Peyer's patch (tissue), 4 donors: ENCODE measurements at regions not wholly inside any gene's neighbourhood (a gene's known extent, or its start where the extent isn't known, plus 50 kb on each side); places are given as distances from the start of the nearest gene placed in this dataset.
"Not testable (repeated sequence)": the region's sequence is repeated elsewhere in the genome, so short reads cannot be mapped to it uniquely, and the experiment has no call there.

Experiments used
- DNase-seq, 3 donors: peaks; one replicate each; pipeline ENCODE4 v3.0.0-alpha.2; 2017 to 2019
- H3K27ac ChIP-seq, 4 donors: fragments of 200-600 bp; sonication (generic); one replicate each; pipeline ENCODE4 v1.5.1; 2016 to 2019
- H3K27me3 ChIP-seq, 2 donors: fragments of 200-600 bp; sonication (generic); one replicate each; pipeline ENCODE4 v1.5.1; 2019
- H3K36me3 ChIP-seq, 3 donors: fragments of 200-600 bp; sonication (generic); one replicate each; pipeline ENCODE4 v1.5.1; 2016 to 2019
- H3K4me1 ChIP-seq, 4 donors: fragments of 200-600 bp; sonication (generic); one replicate each; pipeline ENCODE4 v1.5.1; 2016 to 2019
- H3K4me3 ChIP-seq, 4 donors: fragments of 200-600 bp; sonication (generic); 1 replicate in 3 of 4; 2 replicates in 1 of 4; pipeline ENCODE4 v1.5.1; 2016 to 2019; ENCODE audit warnings: mild to moderate bottlenecking in 1 of 4
- H3K9me3 ChIP-seq, 4 donors: fragments of 200-600 bp; sonication (generic); one replicate each; pipeline ENCODE4 v1.5.1; 2016 to 2019; ENCODE audit warnings: mild to moderate bottlenecking in 1 of 4
- CTCF ChIP-seq, 6 experiments: fragments of 450-650 bp in 4 of 6; fragments of 200-600 bp in 2 of 6; sonication (generic) in 1 of 6; IDR thresholded peaks; one replicate each; pipeline ENCODE4 v1.5.1; 2017 to 2019; ENCODE audit warnings: antibody characterized with exemption in 6 of 6, mild to moderate bottlenecking in 3 of 6, moderate library complexity in 1 of 6
- POLR2A ChIP-seq, 2 donors: fragments of 450-650 bp; IDR thresholded peaks; one replicate each; pipeline ENCODE4 v1.5.1; 2017; ENCODE audit warnings: antibody characterized with exemption in 2 of 2, mild to moderate bottlenecking in 2 of 2, moderate library complexity in 2 of 2

GRCh38 chr6:48606618-48607017 lies 495.6 kb upstream of the PTCHD4 start:
- Histone ChIP-seq H3K4me1 (no peaks in the 10 kb centered on the region), H3K36me3 (no peaks in the 10 kb centered on the region), H3K27me3 (no peaks in the 10 kb centered on the region), H3K4me3 (no peak overlapping the region), H3K27ac (no peak overlapping the region), H3K9me3 (no peaks in the 10 kb centered on the region)
- TF ChIP-seq CTCF (IDR thresholded peaks at IDR 0.05) (no peak), POLR2A (IDR thresholded peaks at IDR 0.05) (no peak)
- no peak for DNase-seq

GRCh38 chr6:48597951-48598350 lies 487.0 kb upstream of the PTCHD4 start:
- Histone ChIP-seq H3K4me1 (no peaks in the 10 kb centered on the region), H3K4me3 (no peak overlapping the region), H3K27me3 (no peaks in the 10 kb centered on the region), H3K27ac (no peak overlapping the region), H3K9me3 (no peaks in the 10 kb centered on the region), H3K36me3 (no peaks in the 10 kb centered on the region)
- no peak for DNase-seq
- TF ChIP-seq CTCF (IDR thresholded peaks at IDR 0.05) (no peak), POLR2A (IDR thresholded peaks at IDR 0.05) (no peak)

- no peak overlapping the region for H3K27ac ChIP-seq
- no peak overlapping the region for H3K4me3 ChIP-seq
- no peaks in the 10 kb centered on the region for H3K27me3 ChIP-seq
- TF ChIP-seq CTCF (IDR thresholded peaks at IDR 0.05): no peak
- no peak for TF ChIP-seq POLR2A (IDR thresholded peaks at IDR 0.05)
- H3K4me1 ChIP-seq: no peaks in the 10 kb centered on the region
- DNase-seq: no peak
- H3K9me3 ChIP-seq: no peaks in the 10 kb centered on the region
- H3K36me3 ChIP-seq: no peaks in the 10 kb centered on the region
Measured at GRCh38 chr6:48596830-48597229, 485.8 kb upstream of the PTCHD4 start.

GRCh38 chr6:48591158-48591557 lies 480.2 kb upstream of the PTCHD4 start:
- not testable (repeated sequence) for H3K4me3 ChIP-seq, H3K36me3 ChIP-seq, H3K4me1 ChIP-seq, H3K9me3 ChIP-seq, H3K27me3 ChIP-seq, H3K27ac ChIP-seq, DNase-seq

GRCh38 chr6:48584846-48585245 lies 473.8 kb upstream of the PTCHD4 start:
- Histone ChIP-seq H3K4me1 (no peaks in the 10 kb centered on the region), H3K36me3 (no peaks in the 10 kb centered on the region), H3K27me3 (no peaks in the 10 kb centered on the region), H3K4me3 (no peak overlapping the region), H3K9me3 (no peaks in the 10 kb centered on the region), H3K27ac (no peak overlapping the region)
- no peak for DNase-seq
- TF ChIP-seq POLR2A (IDR thresholded peaks at IDR 0.05) (no peak), CTCF (IDR thresholded peaks at IDR 0.05) (no peak)

- TF ChIP-seq POLR2A (IDR thresholded peaks at IDR 0.05) (no peak), CTCF (IDR thresholded peaks at IDR 0.05) (no peak)
- DNase-seq: no peak
- Histone ChIP-seq H3K9me3 (no peaks in the 10 kb centered on the region), H3K4me1 (no peaks in the 10 kb centered on the region), H3K36me3 (no peaks in the 10 kb centered on the region), H3K27me3 (no peaks in the 10 kb centered on the region), H3K27ac (no peak overlapping the region), H3K4me3 (no peak overlapping the region)
Measured at GRCh38 chr6:48570656-48571055, 459.7 kb upstream of the PTCHD4 start.
